ENCODE measurements at regions not wholly inside any gene's neighbourhood (a gene's known extent, or its start where the extent isn't known, plus 50 kb on each side); places are given as distances from the start of the nearest gene placed in this dataset.

DNA sequence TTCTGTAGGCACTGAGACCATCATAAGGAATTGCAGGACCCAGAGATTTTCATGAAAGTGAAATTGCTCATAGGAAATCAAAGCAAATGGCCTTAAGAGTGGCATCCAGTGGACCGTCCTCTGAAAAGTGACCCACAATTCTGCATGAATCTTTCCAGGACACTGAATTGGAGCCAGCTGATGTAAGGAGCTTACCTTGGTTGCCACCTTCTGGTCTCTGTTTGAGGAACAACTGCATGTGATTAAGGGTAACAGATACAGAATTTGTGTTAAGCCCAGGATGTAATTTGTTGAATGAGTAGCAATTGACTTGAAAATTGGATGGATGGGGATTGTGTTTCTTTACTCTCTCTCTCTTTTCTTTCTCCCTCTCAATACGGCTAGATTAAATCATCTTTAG lies 49.9 kb upstream of the GAS1 start:
- Histone ChIP-seq H3K27me3 (no peaks in the 10 kb centered on the region), H3K9me3 (no peaks in the 10 kb centered on the region), H3K4me1 (peaks cover 0 to 5% (median 0%) of the 10 kb centered on the region in 3 donors), H3K36me3 (no peaks in the 10 kb centered on the region), H3K27ac (no peak overlapping the region), H3K4me3 (no peak overlapping the region)
- WGBS, 2 donors: 27 to 43% methylated on average over 2 of the region's 2 CpGs
- ATAC-seq: peak in 1 of 4 donors; percentile 59
- no peak for FAIRE-seq
- DNase-seq: no peak
- TF ChIP-seq, protein P1, sequence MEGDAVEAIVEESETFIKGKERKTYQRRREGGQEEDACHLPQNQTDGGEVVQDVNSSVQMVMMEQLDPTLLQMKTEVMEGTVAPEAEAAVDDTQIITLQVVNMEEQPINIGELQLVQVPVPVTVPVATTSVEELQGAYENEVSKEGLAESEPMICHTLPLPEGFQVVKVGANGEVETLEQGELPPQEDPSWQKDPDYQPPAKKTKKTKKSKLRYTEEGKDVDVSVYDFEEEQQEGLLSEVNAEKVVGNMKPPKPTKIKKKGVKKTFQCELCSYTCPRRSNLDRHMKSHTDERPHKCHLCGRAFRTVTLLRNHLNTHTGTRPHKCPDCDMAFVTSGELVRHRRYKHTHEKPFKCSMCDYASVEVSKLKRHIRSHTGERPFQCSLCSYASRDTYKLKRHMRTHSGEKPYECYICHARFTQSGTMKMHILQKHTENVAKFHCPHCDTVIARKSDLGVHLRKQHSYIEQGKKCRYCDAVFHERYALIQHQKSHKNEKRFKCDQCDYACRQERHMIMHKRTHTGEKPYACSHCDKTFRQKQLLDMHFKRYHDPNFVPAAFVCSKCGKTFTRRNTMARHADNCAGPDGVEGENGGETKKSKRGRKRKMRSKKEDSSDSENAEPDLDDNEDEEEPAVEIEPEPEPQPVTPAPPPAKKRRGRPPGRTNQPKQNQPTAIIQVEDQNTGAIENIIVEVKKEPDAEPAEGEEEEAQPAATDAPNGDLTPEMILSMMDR (IDR thresholded peaks at IDR 0.05): no peak
- intact Hi-C loops (cut with DNase I): no loop called here

DNA sequence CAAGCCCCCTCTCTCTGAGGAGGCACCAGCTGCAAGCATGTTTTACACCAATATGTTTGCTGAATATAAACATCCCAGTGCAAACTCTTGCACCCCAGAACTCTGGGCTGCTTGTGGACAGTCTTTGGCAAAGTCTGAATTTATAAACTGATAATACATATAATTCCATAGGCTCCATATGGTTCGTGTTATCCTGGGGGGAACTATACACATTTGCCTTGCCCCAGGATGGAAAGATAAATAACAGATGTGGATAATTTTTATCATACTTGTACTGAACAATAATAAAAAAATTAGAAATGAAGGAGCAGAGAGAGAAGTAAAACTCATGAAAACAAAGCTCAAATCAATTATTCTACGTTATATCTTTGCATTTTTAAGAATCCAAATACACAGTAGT lies 50.6 kb upstream of the GAS1 start:
- H3K4me3 ChIP-seq: no peak overlapping the region
- ATAC-seq: no peak
- WGBS, 2 donors: 76 to 89% methylated on average over 2 of the region's 2 CpGs
- intact Hi-C loops (cut with DNase I): no loop called here
- H3K9me3 ChIP-seq: no peaks in the 10 kb centered on the region
- H3K36me3 ChIP-seq: no peaks in the 10 kb centered on the region
- no peak for DNase-seq
- TF ChIP-seq, protein P1 (IDR thresholded peaks at IDR 0.05): no peak
- no peaks in the 10 kb centered on the region for H3K27me3 ChIP-seq
- H3K4me1 ChIP-seq: peaks cover 0 to 4% (median 0%) of the 10 kb centered on the region in 3 donors
- no peak overlapping the region for H3K27ac ChIP-seq
- no peak for FAIRE-seq

- Histone ChIP-seq H3K4me1 (no peaks in the 10 kb centered on the region), H3K27me3 (no peaks in the 10 kb centered on the region), H3K9me3 (no peaks in the 10 kb centered on the region), H3K36me3 (no peaks in the 10 kb centered on the region), H3K4me3 (no peak overlapping the region), H3K27ac (no peak overlapping the region)
- intact Hi-C loops (cut with DNase I): no loop called here
- 91 to 98% methylated on average over 2 of the region's 2 CpGs for WGBS, 2 donors
- TF ChIP-seq, protein P1 (IDR thresholded peaks at IDR 0.05): no peak
- DNase-seq: no peak
- ATAC-seq: no peak
- FAIRE-seq: no peak
These were observed 55.2 kb upstream of the GAS1 start for GRCh38 chr9:87002517-87002916.

DNA sequence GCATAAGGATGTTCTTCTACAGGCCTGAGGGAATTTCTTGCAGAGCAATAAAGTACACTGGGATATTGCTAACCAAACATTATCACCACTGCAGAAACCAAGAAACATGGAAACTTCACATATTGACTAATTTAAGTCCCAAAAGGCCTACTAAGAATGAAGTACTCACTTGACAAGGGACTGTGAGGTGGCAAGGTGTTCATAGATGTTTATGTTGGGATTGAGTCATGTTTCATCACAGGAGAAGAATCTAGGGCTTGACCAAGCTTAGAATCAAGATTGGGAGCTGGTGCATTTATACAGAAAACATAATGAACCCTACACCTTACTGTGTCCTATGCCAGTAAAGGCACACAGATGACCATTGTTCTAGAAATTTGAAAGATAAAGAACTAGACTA lies 56.7 kb upstream of the GAS1 start:
- no peaks in the 10 kb centered on the region for H3K9me3 ChIP-seq
- no peak for DNase-seq
- no peak overlapping the region for H3K4me3 ChIP-seq
- TF ChIP-seq, protein P1 (IDR thresholded peaks at IDR 0.05): no peak
- no peaks in the 10 kb centered on the region for H3K36me3 ChIP-seq
- intact Hi-C loops (cut with DNase I): no loop called here
- ATAC-seq: no peak
- FAIRE-seq: no peak
- H3K27ac ChIP-seq: no peak overlapping the region
- no peaks in the 10 kb centered on the region for H3K27me3 ChIP-seq
- no peaks in the 10 kb centered on the region for H3K4me1 ChIP-seq

DNA sequence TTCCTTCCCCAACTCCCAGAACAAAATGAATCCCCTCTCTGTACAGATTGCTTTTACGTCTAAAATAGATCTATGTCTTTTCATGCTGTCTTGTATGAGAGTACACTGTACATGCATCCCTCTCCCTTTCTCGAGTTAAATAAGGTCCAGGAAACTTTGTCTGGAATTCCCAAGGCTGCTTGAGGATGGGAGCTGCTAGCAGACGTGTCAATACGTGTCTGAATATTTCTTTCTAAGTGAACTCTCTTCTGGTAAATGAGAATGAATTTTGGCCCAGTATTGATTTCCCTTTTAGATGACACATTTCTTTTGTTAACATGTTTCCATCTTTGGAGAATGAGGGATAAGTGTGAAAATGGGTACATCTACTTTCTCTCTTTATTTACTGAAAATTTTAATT lies 59.6 kb upstream of the GAS1 start:
- Histone ChIP-seq H3K36me3 (no peaks in the 10 kb centered on the region), H3K27me3 (no peaks in the 10 kb centered on the region), H3K9me3 (no peaks in the 10 kb centered on the region), H3K4me1 (no peaks in the 10 kb centered on the region), H3K4me3 (no peak overlapping the region), H3K27ac (no peak overlapping the region)
- DNase-seq: no peak
- TF ChIP-seq, protein P1 (IDR thresholded peaks at IDR 0.05): no peak
- WGBS, 2 donors: 88 to 89% methylated on average over 4 of the region's 4 CpGs
- no peak for ATAC-seq
- no peak for FAIRE-seq
- intact Hi-C loops (cut with DNase I): no loop called here

Data from pancreas (tissue), 10 donors.